ENCODE measurements at regions not wholly inside any gene's neighbourhood (a gene's known extent, or its start where the extent isn't known, plus 50 kb on each side); places are given as distances from the start of the nearest gene placed in this dataset.

DNA sequence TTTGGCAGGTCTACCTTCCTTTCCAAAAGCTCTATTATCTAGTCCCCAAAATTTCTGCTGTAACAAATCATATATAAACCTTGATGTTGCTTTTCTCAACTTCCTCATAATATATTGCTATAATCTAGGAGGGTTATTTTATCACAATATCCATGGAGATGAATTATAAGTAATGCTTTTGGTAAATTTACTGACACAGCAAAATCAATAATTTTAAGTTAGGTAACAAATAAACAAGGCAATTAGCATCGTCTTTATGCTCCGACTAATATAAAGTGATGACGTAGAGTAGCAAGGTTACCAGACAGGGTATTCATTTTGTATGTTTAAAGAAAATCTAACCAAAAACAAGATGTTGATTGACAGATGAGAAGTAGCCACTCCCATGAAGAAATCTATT is 132.3 kb upstream of the ST8SIA4 start:
- TF ChIP-seq EZH2 (IDR thresholded peaks at IDR 0.05; ENCODE audit: insufficient read depth, poor library complexity, severe bottlenecking) (no peak), EZH2phosphoT487 (IDR thresholded peaks at IDR 0.05; ENCODE audit: insufficient read depth, low read depth) (no peak)

Data from GM23248 (cell line).